Loucy (cell line): ENCODE measurements at regions not wholly inside any gene's neighbourhood (a gene's known extent, or its start where the extent isn't known, plus 50 kb on each side); places are given as distances from the start of the nearest gene placed in this dataset.

Source experiments
- H2AFZ ChIP-seq: fragments of 200-600 bp; sonication (generic); 2 replicates; pipeline ENCODE4 v1.6.0; 2016; ENCODE audit warnings: antibody characterized with exemption, mild to moderate bottlenecking, low read length, moderate library complexity
- H3F3A ChIP-seq: fragments of 200-600 bp; 2 replicates; pipeline ENCODE4 v1.6.0; 2016; ENCODE audit warnings: antibody characterized with exemption, low read depth, mild to moderate bottlenecking
- H3K27me3 ChIP-seq: fragments of 200-600 bp; sonication (generic); 2 replicates; pipeline ENCODE4 v1.6.1; 2014; ENCODE audit warnings: low read length, mild to moderate bottlenecking; ENCODE audit not compliant: insufficient read depth, poor library complexity, severe bottlenecking
- H3K36me3 ChIP-seq: fragments of 200-600 bp; sonication (generic); 2 replicates; pipeline ENCODE4 v1.6.1; 2016; ENCODE audit warnings: low read length; ENCODE audit not compliant: insufficient read depth
- H3K4me1 ChIP-seq: fragments of 200-600 bp; sonication (generic); 2 replicates; pipeline ENCODE4 v1.5.1; 2014; ENCODE audit warnings: low read length, mild to moderate bottlenecking; ENCODE audit not compliant: insufficient read depth, poor library complexity, severe bottlenecking
- H3K4me2 ChIP-seq: fragments of 200-600 bp; sonication (generic); 2 replicates; pipeline ENCODE4 v1.6.0; 2014; ENCODE audit warnings: antibody characterized with exemption, low read length, low read depth, mild to moderate bottlenecking; ENCODE audit not compliant: poor library complexity, severe bottlenecking
- H3K4me3 ChIP-seq: fragments of 200-600 bp; sonication (generic); 2 replicates; pipeline ENCODE4 v1.5.1; 2014; ENCODE audit warnings: low read length, mild to moderate bottlenecking, mixed read lengths; ENCODE audit not compliant: poor library complexity, severe bottlenecking
- H3K79me2 ChIP-seq: fragments of 200-600 bp; sonication (generic); 2 replicates; pipeline ENCODE4 v1.6.1; 2014; ENCODE audit warnings: low read length; ENCODE audit not compliant: insufficient read depth
- H3K9ac ChIP-seq: fragments of 200-600 bp; sonication (generic); 2 replicates; pipeline ENCODE4 v1.6.0; 2014; ENCODE audit warnings: mild to moderate bottlenecking, low read depth, low read length, moderate library complexity; ENCODE audit not compliant: poor library complexity, severe bottlenecking
- H3K9me2 ChIP-seq: fragments of 200-600 bp; sonication (generic); replicated peaks from 2 replicates; pipeline ENCODE4 v1.6.1; 2016; ENCODE audit warnings: low read depth, low read length, mixed read lengths
- H3K9me3 ChIP-seq: fragments of 200-600 bp; sonication (generic); 2 replicates; pipeline ENCODE4 v1.6.1; 2014; ENCODE audit warnings: mild to moderate bottlenecking, antibody characterized with exemption, low read length, low read depth; ENCODE audit not compliant: insufficient read depth
- H4K20me1 ChIP-seq: fragments of 200-600 bp; sonication (generic); 2 replicates; pipeline ENCODE4 v1.6.0; 2014; ENCODE audit warnings: antibody characterized with exemption, low read length, mild to moderate bottlenecking; ENCODE audit not compliant: insufficient read depth, poor library complexity, severe bottlenecking
- CTCF ChIP-seq: fragments of 200-600 bp; sonication (generic); conservative IDR thresholded peaks from 2 replicates; pipeline ENCODE4 v1.5.1; 2014; ENCODE audit warnings: mild to moderate bottlenecking, antibody characterized with exemption, low read length
- EZH2phosphoT487 ChIP-seq: fragments of 200-600 bp; IDR thresholded peaks from 2 replicates; pipeline ENCODE4 v1.6.1; 2018; ENCODE audit warnings: antibody characterized with exemption, mild to moderate bottlenecking, moderate library complexity, borderline replicate concordance

DNA sequence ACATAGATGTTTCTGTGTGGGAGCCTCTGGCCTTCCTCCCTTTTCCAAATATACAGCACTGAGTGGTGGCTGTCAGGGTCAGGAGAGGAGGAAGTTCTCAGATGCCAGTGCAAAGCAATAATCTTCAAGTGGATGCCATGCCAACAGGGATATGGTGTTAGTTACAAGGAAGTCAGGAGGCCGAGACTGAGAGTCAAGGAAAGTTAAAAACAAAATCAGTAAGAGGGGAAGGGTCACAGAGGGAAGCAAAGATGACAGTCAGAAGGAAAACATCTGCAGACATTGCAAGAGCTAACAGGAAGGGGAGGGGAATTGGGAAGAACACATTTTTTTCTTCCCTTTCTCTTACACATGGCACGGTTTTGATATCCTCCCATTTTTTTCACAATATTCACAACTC, 691.4 kb downstream of the ADGRL2 start:
- no peak overlapping the region for H3K9ac ChIP-seq
- peaks cover 13% of the 10 kb centered on the region; the same call in 1 of the 2 replicates for H3K9me3 ChIP-seq
- H3K4me2 ChIP-seq: no peak overlapping the region
- no peaks in the 10 kb centered on the region for H4K20me1 ChIP-seq
- no peaks in the 10 kb centered on the region for H3K36me3 ChIP-seq
- H3K4me3 ChIP-seq: no peak overlapping the region
- no peaks in the 10 kb centered on the region for H3F3A ChIP-seq
- TF ChIP-seq EZH2phosphoT487: no peak
- TF ChIP-seq CTCF: no peak
- no peaks in the 10 kb centered on the region for H3K79me2 ChIP-seq
- H3K9me2 ChIP-seq: no peaks in the 10 kb centered on the region
- no peak overlapping the region for H2AFZ ChIP-seq
- no peaks in the 10 kb centered on the region for H3K4me1 ChIP-seq
- no peaks in the 10 kb centered on the region for H3K27me3 ChIP-seq

GRCh38 chr1:82491301-82492048, 690.7 kb downstream of the ADGRL2 start:
- TF ChIP-seq CTCF: no peak
- TF ChIP-seq EZH2phosphoT487: no peak
- no peak overlapping the region for H3K4me2 ChIP-seq
- no peak overlapping the region for H3K4me3 ChIP-seq
- no peaks in the 10 kb centered on the region for H3K79me2 ChIP-seq
- no peaks in the 10 kb centered on the region for H3K36me3 ChIP-seq
- no peak overlapping the region for H2AFZ ChIP-seq
- no peaks in the 10 kb centered on the region for H4K20me1 ChIP-seq
- H3K9ac ChIP-seq: no peak overlapping the region
- no peaks in the 10 kb centered on the region for H3K27me3 ChIP-seq
- H3K9me2 ChIP-seq: no peaks in the 10 kb centered on the region
- H3F3A ChIP-seq: no peaks in the 10 kb centered on the region
- no peaks in the 10 kb centered on the region for H3K4me1 ChIP-seq
- peaks cover 13% of the 10 kb centered on the region; the same call in 1 of the 2 replicates for H3K9me3 ChIP-seq

DNA sequence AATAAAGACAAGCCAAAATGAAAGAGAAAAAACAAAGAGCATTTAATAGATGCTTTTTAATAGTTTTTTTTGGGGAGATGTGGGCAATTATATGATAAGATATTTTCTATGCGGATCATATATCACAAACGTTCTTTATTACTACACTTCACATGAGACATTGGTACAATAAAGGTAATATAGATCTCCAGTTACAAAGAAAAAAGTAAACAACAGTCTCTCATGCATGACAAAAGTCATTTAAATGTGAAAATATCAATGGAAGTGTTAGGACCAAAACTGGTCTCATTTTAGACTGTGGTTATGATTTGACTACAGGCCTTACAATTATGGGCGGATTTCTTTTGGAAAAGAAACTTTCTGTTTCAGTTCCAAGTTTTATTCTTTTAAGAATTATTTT, 687.0 kb downstream of the ADGRL2 start:
- Histone ChIP-seq H3K36me3 (no peaks in the 10 kb centered on the region), H2AFZ (no peak overlapping the region), H3K79me2 (no peaks in the 10 kb centered on the region), H3K9me3 (no peaks in the 10 kb centered on the region), H3K9me2 (no peaks in the 10 kb centered on the region), H4K20me1 (no peaks in the 10 kb centered on the region), H3K9ac (no peak overlapping the region), H3F3A (no peaks in the 10 kb centered on the region), H3K4me3 (no peak overlapping the region), H3K4me1 (no peaks in the 10 kb centered on the region), H3K27me3 (no peaks in the 10 kb centered on the region), H3K4me2 (no peak overlapping the region)
- TF ChIP-seq CTCF (no peak), EZH2phosphoT487 (no peak)
